Stromal cell of bone marrow (primary cell): ENCODE measurements at regions not wholly inside any gene's neighbourhood (a gene's known extent, or its start where the extent isn't known, plus 50 kb on each side); places are given as distances from the start of the nearest gene placed in this dataset.

Source experiments
- DNase-seq: peaks from one replicate; pipeline ENCODE4 v3.0.0-alpha.2; 2012; ENCODE audit warnings: low read depth

DNA sequence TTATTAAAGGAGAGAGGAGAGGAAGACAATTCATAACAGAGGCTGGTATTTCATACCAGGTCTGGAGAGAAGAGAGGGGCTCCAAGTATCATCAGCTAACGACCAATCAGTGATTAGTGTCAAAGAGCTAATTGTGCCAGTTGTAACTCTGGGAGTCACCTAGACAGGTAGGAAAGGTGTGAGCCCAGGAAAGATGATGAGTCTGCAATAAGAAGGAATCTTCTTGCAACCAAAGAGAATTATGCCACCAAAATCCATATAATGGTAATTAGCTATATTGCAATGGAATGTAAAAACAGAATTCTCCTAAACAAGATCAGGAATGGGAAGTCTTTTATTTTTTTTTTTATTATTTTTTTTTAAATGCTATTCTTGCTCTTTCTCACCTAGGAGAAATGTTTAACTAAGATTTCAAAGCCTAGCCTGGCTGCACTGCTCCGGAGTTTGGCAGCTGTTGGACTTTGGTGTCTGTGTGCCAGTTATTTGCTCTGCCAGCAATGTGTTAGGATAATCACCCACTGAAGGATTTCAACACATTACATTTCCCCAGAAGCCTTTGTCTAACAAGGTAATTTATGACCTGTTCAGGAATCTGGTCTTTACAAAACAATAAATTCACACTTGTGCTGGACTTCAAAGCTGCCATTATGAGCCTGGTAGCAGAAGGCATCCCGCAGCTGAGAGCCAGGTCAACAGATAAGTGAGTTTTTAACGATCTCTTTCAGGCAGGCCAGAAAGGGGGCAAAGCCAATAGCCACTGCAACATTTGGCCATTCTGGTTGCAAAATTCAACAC is 89.4 kb downstream of the FOXB1 start:
- DNase-seq = no peak

DNA sequence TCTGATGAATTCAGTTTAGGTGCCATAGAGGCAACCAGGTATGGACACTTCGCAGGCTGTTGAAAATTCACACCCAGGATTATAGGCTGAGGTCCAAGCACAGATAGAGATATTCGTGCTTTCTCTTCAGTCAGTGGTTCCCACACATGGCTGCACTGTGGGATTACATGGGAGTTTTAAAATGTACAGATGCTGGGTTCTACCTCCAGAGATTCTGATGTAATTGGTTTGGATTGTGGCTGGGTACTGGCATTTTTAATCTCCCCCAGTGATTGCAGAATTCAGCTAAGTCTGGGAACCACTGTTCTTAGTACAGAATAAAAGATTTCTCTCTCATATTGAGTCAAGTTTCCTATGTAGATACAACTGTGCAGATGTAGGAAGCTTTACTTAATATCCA is 91.6 kb downstream of the FOXB1 start:
- no peak for DNase-seq

DNA sequence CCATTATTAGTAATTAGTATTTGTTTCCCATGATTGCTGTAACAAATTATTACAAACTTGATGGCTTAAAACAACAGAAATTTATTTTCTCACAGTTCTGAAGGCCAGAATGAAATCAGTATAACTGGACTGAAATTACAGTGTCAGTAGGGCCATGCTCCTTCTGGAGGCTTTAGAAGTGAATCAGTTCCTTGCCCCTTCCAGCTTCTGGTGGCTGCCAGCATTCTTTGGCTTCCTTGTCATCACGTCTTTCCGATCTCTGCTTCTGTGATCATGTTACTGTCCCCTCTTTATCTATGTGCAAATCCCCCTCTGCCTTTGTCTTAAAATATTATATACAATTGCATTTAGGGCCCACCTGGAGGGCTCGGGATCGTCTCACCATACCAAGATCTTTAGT is 92.0 kb downstream of the FOXB1 start:
- no peak for DNase-seq

DNA sequence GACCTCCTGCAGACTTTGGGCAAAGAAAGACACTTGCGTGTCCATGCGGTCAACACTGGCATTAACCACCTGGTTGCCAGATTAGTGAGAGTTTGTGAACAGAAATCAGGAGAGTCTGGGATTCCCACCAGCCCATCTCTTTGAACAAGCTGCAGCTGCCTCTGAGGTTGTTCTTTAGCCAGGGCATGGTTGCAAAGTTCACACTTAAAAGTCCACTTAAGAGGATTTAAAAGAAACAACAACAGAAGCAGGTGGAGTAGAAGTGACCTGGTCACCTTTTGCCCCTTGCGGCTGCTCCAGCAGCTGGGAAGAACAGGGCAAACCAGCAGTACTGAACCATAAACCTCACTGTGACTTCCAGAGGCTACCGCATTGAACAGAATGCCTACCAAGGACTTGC is 97.3 kb downstream of the FOXB1 start:
- DNase-seq = no peak

DNA sequence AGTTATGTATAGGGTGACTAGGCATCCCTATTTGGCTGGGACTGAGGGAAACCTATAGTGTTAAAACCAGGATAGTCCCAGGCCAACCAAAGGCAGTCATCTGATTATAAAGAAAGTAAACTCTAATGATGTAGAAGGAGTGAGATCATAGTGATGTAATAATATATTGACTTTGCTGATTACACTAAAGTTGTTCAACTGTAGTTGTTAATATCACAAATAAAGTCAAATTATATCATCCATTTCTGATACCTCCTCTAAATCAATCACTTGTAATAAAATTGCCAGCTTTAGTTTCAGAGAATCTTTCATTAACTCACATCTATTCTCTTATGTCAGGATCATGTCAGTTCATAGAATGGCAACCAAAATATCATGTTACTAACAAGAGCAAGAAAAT is 98.6 kb downstream of the FOXB1 start:
- no peak for DNase-seq

DNA sequence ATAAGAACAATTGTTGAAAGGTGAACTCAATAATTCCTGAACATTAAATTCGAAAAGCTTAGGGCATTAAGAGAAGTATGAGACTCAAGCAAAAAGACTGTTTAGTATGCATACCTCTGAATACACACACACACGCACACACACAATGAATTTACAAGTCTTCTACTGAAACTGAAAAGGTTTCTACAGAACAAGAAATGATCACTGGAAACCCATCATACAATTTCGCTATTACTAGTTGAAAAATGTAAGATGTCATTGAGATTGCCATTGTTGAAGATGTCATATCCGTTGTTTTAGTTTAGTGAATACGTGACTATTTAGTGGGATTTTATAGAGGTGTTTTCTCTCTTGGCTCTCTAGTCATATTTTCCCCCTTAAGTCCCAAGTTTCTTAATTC is 106.8 kb downstream of the FOXB1 start:
- no peak for DNase-seq

DNA sequence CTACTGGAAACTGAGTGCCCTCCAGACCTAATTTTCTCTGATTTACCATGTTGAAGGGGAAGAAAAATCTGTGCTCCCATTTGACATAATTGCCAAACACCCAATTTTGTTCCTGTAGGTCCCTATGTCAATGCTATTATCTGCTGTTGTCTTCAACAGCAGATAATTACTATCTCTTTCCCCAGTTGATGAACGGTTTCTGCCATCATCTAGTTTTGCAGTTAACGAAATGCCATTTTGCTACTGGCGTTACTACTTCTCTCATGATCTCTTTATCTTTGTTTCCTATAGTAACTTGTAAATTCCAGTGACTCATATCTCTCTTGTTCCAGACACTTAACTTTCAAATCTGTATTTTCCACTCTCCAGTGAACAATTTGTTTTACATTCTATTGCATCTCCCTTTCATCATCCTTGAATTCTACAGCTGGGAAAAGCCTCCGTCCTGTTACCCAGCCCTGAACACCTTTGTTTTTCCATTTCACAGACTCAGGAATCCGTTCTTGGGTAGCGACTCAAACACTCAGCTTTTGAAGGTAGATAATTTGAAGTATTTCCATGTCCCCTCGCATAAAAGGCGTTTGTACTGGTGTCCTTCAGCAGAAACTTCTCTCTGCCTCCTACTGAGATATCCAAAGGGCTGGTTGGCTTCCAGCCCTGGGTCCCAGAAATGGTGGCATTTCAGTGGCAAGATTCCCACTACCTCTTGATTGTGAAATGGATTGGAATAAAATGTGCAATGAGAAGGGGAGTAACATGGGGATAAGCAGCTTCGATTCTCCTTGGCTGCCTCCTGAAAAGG is 111.7 kb downstream of the FOXB1 start:
- DNase-seq = no peak

DNA sequence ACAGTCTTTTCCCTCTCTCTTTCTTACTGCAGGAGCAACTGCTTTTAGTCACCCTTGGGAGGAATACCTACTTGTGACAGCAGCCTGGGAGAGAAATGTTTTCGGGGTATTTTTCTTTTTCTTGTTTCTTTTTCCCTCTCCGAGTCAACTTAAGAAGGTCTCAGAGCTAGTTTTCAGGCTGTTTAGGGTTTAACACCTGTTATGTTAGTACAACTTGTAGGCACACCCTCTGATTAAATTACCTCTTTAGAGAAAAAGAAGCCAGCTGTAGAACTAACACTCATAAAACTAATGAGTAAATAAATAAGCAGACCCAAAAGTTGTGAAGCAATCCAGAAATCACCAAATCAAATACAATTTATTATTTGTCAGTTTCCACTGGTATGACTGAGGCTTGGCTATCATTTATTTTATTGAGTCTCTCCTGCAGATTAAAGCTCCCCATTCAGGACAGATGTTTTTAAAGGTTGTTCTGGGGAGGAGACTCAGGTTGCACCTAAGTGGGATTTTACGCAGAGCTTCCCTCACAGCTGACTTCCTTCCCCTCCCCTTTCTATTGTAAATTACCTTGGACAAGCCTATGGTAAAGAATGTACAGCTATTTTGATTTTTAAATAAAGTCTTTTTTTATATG is 112.5 kb downstream of the FOXB1 start:
- DNase-seq = no peak

DNA sequence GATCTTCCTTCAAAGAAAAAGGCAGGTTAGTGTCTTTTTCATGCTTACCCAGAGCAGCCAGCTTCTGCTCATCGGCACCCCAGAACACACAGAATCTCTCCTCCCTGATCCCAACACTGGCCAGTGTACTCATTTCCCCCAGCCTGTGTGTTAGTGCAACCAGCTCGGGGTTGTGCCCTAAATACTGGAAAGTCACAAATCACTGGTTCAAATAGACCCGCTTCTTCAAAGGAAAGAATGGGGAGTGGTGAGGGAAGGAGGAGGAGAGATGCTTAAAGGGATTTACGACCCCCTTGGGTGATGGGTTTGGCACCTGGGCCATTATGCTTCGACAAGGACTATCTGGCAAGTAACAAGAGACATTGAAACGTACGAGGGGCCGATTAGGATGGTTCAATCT is 114.0 kb downstream of the FOXB1 start:
- no peak for DNase-seq

DNA sequence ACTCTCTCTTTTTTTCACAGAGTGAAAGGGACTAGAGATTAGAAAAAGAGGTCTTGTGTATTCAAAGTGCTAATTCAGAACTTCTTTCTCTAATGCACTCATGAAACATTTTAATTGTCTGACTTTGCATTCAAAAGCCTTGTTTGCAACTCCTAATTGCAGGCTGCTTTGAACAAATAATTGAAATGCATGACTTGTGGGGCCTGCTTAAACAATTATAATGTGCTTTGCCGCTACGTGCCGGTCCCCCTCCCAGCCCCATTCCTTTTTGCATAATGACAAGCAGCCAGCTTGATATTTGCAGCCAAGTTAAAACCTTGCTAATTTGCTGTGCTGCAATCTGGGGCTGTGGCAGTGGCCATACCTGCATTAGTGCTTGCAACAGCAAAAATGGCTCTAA is 114.5 kb downstream of the FOXB1 start:
- no peak for DNase-seq

DNA sequence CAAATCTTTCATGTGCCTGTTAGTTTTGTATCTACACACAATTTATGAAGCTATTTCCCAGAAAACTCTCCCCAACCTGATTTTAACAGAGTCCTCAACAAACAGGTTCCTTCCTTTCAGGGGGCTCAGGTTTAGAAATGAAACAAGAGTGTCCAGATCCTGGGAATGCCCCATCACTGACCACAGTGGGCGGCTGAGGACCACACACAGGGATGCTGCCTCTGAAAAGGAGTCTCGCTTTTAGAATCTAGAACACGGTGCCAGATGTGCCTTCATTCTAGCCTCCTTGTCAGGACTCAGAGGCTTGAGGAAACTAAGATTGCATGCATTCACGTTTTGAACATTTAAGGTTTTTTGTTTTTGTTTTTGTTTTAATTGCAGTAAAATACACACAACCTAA is 115.0 kb downstream of the FOXB1 start:
- DNase-seq = no peak

DNA sequence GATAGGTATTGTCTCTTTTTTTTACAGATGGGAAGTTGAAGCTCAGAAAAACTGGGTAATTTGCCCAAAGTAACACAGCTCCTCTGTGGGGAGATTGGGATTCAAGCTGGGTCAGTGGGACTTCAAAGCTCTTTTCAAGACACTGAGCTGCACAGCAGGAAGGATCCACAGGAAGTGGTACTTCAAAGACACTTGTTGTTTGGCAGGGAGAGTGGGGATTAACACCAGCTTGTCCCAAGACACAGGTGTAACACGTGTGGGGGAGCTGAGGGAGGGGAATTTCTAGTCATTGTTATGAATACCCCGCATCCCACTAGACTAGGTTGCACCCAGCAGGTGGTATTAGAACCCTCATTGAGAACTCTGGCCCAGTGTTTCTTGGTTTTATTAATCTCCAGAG is 116.0 kb downstream of the FOXB1 start:
- no peak for DNase-seq

DNA sequence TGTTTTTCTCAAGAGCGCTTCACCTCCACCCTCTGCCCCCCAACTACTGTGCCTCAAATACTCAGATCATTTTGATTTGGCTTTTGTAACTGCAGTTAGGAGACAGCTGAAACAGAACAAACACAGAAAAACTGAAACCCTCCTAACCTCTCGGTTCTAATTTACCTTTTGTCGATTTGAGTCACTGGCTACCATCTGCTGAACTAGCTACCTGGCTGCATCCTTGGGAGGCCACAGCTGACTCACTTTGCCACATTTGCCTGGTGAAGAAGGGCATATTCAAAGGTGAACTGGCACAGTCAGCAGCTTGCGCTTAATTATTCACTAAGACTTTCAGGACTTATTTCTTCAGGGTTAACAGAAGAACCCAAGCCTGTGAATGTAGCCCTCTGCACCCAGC is 117.7 kb downstream of the FOXB1 start:
- DNase-seq = no peak

DNA sequence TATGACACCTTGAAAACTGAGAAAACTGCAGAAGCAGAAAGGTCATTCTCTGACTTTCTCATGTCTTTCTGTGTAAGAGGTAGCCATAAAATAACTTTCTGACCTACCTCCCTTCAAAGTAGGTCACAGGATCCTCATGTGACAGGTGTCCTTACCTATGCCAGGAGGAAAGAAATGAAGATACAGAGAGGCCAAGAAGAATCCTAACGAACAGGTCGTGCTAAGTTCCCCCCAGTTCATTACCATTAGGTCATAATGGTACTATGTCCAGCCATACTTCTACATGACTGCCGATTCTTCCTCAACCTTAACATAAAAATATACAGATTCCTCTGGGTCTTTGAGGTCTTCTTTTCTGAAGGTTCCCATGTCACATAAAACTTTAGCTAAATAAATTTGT is 118.6 kb downstream of the FOXB1 start:
- no peak for DNase-seq

DNA sequence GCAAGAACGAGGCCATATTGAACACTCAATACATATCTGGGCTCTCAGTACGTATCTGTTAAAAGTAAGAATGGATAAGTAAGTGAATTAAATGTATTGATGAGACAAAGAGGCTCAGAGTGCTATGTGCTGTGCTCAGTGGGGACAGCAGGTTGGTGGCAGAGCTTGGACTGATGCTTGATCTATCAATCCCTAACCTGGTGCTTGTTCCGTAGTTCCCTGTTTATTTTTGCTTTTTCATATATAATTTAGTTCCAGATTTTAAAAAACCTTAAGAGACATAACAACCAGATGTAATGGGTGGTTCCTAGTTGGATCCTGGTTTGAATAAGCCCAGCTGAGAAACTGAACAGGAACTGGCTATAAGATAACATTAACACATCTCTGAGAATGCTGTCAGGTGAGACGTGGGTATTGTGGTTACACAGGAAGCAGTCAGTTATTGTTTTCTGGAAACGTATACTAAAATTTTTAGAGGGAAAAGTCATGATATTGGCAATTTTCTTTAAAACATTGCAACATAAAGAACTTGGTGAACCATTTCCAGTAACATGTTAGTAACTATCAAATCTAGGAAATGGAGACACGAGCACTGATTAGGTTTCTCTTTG is 120.5 kb downstream of the FOXB1 start:
- DNase-seq = no peak

DNA sequence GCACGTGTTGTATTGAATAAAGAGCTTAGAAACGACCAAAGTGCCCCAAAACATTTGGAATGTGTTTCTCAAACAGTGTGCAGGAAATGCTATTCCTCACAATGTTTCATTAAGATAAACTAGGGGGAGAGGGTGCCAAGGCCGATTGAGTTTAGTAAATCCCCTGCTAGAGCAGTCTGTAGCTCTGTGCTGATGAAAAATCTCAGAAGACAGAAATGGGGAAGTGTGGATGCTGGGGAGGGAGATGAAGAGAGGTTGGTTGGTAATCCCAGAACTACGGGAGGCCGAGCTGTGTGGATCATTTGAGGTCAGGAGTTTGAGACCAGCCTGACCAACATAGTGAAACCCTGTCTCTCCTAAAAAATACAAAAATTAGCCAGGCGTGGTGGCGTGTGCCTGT is 121.2 kb downstream of the FOXB1 start:
- DNase-seq = no peak

DNA sequence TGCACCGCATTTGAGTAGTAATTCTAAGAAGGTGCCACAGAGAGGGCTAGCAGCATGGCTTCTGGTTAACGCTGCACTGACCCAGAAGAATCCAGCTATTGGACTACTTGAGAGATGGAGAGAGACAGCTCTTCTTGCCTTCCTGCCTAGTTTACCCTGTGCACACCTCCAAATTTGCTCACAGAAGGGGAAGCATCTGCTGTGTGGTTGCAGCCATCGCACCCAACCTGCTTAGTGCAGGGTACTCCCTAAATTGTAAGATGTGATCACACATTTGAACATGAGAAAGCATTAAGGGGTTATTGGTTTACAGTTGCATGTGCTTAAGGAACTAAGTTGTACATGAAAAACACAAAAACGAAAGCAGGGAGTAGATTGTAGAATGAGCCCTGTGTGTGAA is 122.1 kb downstream of the FOXB1 start:
- DNase-seq = no peak

DNA sequence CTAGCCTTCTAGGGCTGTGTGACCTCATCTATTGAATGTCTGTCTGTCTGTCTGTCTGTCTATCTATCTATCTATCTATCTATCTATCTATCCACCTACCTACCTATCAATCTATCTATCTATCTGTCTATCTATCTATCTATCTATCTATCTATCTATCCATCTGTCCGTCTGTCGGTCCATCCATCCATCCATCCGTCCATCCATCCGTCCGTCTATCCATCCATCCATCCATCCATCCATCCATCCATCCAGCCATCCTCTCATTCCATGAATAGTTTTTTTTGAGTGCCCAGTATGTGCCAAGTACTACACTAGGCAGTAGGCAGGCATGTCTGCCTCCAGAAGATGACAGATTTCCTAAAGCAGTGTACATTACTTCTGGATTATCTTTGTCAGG is 122.5 kb downstream of the FOXB1 start:
- DNase-seq = no peak

DNA sequence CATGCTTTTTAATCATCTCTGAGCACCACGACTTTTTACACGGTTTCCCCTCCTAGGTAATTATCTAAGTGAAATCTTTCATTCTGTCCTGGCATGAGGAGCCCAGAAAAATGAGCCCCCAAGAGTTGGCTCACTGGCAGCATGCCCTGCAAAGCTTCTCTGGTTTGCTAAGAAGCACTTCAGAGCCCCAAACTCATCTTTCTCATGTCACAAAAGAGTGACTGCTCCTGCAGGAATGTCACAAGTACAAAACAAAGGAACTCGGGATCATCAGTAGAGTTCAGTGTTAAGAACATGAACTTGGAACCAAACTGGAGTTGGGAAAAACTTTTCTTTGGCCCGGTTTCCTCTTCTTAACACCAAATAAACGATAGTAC is 123.9 kb downstream of the FOXB1 start:
- DNase-seq = no peak

DNA sequence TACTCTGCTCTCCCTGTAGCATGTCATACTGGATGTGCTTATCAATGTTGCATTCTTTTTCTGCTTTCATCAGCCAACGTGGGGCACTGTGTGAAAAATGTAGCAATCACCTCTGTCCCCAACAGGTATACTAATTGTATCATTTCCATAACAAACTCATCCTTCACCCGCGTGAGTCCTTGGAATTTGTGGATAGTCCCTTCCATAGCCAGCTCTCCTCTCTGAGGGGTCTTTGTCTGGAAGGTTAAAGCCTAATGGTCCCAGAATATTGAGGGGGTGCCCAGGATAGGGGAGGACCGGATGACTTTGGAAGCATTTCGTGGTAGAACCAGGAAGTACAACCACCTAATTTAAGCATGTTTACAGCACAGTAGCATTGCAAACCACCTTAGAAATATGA is 124.6 kb downstream of the FOXB1 start:
- no peak for DNase-seq

DNA sequence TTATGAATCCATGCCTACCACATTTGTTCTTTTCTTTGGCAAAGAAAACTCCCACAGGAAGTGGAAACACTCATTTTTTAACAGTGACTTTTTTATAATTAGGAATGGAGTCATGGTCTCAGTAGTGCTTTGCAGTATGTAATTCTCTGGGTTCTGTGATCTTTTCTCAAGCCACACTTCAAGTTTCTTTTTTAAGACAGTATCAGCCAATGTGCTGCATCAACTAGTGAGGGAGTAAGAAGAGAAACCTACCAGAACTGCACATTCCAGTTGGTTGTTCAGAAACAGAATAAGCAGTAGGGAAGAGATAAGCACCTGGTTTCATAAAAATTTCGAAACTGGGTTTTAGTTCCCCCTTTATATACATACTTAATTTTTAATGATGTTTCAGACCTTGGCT is 126.3 kb downstream of the FOXB1 start:
- DNase-seq = no peak

DNA sequence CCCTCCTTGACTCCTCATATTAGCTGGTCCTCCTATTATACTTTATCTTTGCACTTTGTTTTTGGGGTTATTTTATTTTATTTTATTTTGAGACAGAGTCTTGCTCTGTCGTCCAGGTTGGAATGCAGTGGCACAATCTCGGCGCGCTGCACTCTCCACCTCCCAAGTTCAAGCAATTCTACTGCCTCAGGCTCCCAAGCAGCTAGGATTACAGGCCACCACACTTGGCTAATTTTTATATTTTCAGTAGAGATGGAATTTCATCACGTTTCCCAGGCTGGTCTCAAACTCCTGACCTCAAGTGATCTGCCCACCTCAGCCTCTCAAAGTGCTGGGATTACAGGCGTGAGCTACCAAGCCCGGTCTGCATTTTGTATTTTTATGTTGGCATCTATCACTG is 126.7 kb downstream of the FOXB1 start:
- no peak for DNase-seq

DNA sequence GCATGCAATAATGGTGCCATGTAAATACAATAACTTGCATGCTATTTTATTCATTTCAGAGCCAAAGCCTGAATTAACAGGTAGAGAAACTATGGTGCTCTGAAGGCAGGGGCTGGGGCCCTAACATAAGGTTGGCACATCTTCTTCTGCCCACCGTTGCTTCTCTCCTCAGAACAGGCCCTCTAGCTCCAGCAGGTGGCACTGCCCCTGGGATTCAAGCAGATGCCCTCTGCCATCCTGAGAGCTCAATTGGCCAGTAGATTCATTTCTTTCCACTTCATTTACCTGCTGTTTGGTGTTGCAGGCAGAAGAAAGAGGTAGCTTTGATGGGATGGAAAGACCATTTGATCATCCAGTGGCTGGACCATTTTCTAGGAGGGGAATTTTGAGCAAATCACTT is 130.5 kb downstream of the FOXB1 start:
- no peak for DNase-seq
